Nephron (organoid): ENCODE measurements at regions not wholly inside any gene's neighbourhood (a gene's known extent, or its start where the extent isn't known, plus 50 kb on each side); places are given as distances from the start of the nearest gene placed in this dataset.

Source experiments
- H3K27ac Mint-ChIP-seq, 3 experiments: 2 replicates each; pipeline ENCODE4 v1.8.0; 2020; ENCODE audit warnings: mixed read lengths in 3 of 3, mild to moderate bottlenecking in 2 of 3, moderate library complexity in 1 of 3
- H3K27me3 Mint-ChIP-seq: 2 replicates; pipeline ENCODE4 v1.8.0; 2021; ENCODE audit warnings: low read depth, mild to moderate bottlenecking, moderate library complexity, mixed read lengths
- H3K36me3 Mint-ChIP-seq: 2 replicates; pipeline ENCODE4 v1.8.0; 2020; ENCODE audit warnings: low read depth, mixed read lengths
- H3K4me1 Mint-ChIP-seq: 2 replicates; pipeline ENCODE4 v1.8.0; 2020; ENCODE audit warnings: mixed read lengths
- H3K4me3 Mint-ChIP-seq, 3 experiments: 2 replicates each; pipeline ENCODE4 v1.8.0; 2020; ENCODE audit warnings: mild to moderate bottlenecking in 3 of 3, mixed read lengths in 3 of 3, moderate library complexity in 2 of 3
- H3K9me3 Mint-ChIP-seq: 2 replicates; pipeline ENCODE4 v1.8.0; 2020; ENCODE audit warnings: mixed read lengths
- CTCF ChIP-seq, 3 experiments: fragments of 200-600 bp; sonication (generic); IDR thresholded peaks; one replicate each; pipeline ENCODE4 v1.5.0; 2021; ENCODE audit warnings: antibody characterized with exemption in 3 of 3; ENCODE audit not compliant: unreplicated experiment in 3 of 3

GRCh38 chr9:25935188-25935587 lies 256.9 kb upstream of the TUSC1 start:
- H3K36me3 Mint-ChIP-seq, result no peaks in the 10 kb centered on the region
- no peaks in the 10 kb centered on the region for H3K27me3 Mint-ChIP-seq
- H3K4me1 Mint-ChIP-seq, result no peaks in the 10 kb centered on the region
- H3K9me3 Mint-ChIP-seq, result peaks cover 8% of the 10 kb centered on the region
- no peak overlapping the region for H3K4me3 Mint-ChIP-seq
- no peak overlapping the region for H3K27ac Mint-ChIP-seq
- TF ChIP-seq CTCF (IDR thresholded peaks at IDR 0.05; ENCODE audit: unreplicated experiment in 3 of 3), result no peak

- no peaks in the 10 kb centered on the region for H3K27me3 Mint-ChIP-seq
- no peaks in the 10 kb centered on the region for H3K9me3 Mint-ChIP-seq
- no peak overlapping the region for H3K4me3 Mint-ChIP-seq
- H3K36me3 Mint-ChIP-seq, result no peaks in the 10 kb centered on the region
- TF ChIP-seq CTCF (IDR thresholded peaks at IDR 0.05; ENCODE audit: unreplicated experiment in 3 of 3), result no peak
- no peak overlapping the region for H3K27ac Mint-ChIP-seq
- H3K4me1 Mint-ChIP-seq, result peaks cover 15% of the 10 kb centered on the region
Measured at GRCh38 chr9:25918761-25919160, 240.5 kb upstream of the TUSC1 start.

- no peak overlapping the region for H3K4me3 Mint-ChIP-seq
- TF ChIP-seq CTCF (IDR thresholded peaks at IDR 0.05; ENCODE audit: unreplicated experiment in 3 of 3), result no peak
Measured at GRCh38 chr9:25917731-25918362, 239.6 kb upstream of the TUSC1 start.

GRCh38 chr9:25913806-25914205 lies 235.6 kb upstream of the TUSC1 start:
- no peaks in the 10 kb centered on the region for H3K27me3 Mint-ChIP-seq
- no peak overlapping the region for H3K27ac Mint-ChIP-seq
- peaks cover 15% of the 10 kb centered on the region for H3K4me1 Mint-ChIP-seq
- no peak overlapping the region for H3K4me3 Mint-ChIP-seq
- peaks cover 6% of the 10 kb centered on the region for H3K9me3 Mint-ChIP-seq
- H3K36me3 Mint-ChIP-seq, result no peaks in the 10 kb centered on the region
- no peak for TF ChIP-seq CTCF (IDR thresholded peaks at IDR 0.05; ENCODE audit: unreplicated experiment in 3 of 3)

More at GRCh38 chr9:25917731-25918362, 239.6 kb upstream of the TUSC1 start:
- H3K4me1 Mint-ChIP-seq, result peaks cover 15% of the 10 kb centered on the region
- no peaks in the 10 kb centered on the region for H3K27me3 Mint-ChIP-seq
- H3K9me3 Mint-ChIP-seq, result no peaks in the 10 kb centered on the region
- H3K27ac Mint-ChIP-seq, result peak overlapping the region in 1 of 3 experiments; percentile 71
- H3K36me3 Mint-ChIP-seq, result no peaks in the 10 kb centered on the region

GRCh38 chr9:25904701-25905100 lies 226.5 kb upstream of the TUSC1 start:
- no peak for TF ChIP-seq CTCF (IDR thresholded peaks at IDR 0.05; ENCODE audit: unreplicated experiment in 3 of 3)
- no peak overlapping the region for H3K4me3 Mint-ChIP-seq
- H3K27ac Mint-ChIP-seq, result no peak overlapping the region
- H3K36me3 Mint-ChIP-seq, result no peaks in the 10 kb centered on the region
- H3K27me3 Mint-ChIP-seq, result peaks cover 3% of the 10 kb centered on the region
- no peaks in the 10 kb centered on the region for H3K4me1 Mint-ChIP-seq
- H3K9me3 Mint-ChIP-seq, result no peaks in the 10 kb centered on the region

GRCh38 chr9:25891527-25891926 lies 213.3 kb upstream of the TUSC1 start:
- Mint-ChIP-seq H3K36me3 (no peaks in the 10 kb centered on the region), H3K4me1 (no peaks in the 10 kb centered on the region), H3K27me3 (no peaks in the 10 kb centered on the region), H3K4me3 (no peak overlapping the region), H3K27ac (no peak overlapping the region), H3K9me3 (peaks cover 26% of the 10 kb centered on the region)
- no peak for TF ChIP-seq CTCF (IDR thresholded peaks at IDR 0.05; ENCODE audit: unreplicated experiment in 3 of 3)
